ENCODE measurements at regions not wholly inside any gene's neighbourhood (a gene's known extent, or its start where the extent isn't known, plus 50 kb on each side); places are given as distances from the start of the nearest gene placed in this dataset.
A peak's percentile ranks its signal among the peaks of the same experiment; 100 is the strongest.

DNA sequence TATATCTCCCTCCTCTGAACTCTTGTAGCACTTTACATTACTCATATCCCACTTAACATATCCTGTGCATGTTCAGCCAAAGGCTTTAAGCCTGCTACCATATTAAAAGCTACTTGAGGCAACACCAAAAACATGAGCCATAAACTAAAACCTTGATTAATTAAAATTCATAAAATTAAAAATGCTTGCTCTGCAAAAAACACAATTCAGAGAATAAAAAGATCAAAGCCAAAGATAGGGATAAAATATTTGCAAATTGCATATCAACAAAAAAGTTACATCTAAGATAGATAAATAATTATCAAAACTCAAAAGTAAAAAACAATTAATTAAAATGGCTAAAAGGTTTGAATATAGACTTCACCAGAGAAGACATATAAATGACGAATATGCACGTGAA, 495.4 kb upstream of the PIK3C3 start:
- DNase-seq (ENCODE audit: low read depth), result no peak

DNA sequence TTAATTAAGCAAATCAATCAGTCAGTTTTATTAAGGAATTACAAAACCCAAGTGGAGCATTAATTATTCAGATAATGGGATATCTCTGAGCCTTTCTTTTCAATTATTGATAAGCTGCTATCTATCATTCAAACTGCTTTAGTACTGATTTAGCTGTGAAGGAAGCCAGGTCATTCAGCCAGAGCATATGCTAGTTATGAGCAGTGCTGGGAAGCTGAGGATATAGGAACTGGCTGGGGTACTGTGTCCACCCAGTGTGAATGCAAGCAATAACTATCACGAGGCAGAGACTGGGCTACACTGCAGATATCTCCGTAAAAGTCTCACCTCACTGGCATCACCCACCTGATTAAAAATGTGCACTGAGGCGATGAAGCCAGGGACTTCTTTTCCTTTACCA, 496.7 kb upstream of the PIK3C3 start:
- no peak for DNase-seq (ENCODE audit: low read depth)

DNA sequence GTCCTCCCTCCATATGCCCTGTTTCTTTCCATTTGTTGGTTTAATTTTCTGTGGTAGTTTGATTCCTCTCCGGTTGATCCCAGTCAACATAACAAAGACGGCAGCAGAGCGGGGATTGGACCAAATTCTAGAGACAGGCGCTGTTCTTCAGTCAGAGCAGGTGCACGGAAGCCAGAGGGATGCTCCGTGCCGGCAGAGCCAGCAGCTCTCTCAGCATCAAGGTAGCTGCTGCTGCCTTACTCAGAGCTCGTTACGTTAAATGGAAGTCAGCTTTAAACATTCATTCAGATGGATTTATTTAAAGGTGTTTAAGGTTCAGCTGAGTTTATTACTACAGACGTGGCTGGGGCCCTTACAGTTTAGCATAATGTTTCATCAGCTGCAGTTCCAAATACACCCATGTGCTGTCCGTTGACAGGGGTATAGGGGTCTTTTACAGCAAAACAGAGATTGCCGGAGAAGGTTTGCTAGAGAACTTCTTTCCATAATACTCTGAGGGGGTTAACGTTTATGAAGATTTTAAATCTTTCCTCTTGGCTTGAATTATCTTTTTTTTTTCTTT, 497.2 kb upstream of the PIK3C3 start:
- DNase-seq (ENCODE audit: low read depth), result no peak

DNA sequence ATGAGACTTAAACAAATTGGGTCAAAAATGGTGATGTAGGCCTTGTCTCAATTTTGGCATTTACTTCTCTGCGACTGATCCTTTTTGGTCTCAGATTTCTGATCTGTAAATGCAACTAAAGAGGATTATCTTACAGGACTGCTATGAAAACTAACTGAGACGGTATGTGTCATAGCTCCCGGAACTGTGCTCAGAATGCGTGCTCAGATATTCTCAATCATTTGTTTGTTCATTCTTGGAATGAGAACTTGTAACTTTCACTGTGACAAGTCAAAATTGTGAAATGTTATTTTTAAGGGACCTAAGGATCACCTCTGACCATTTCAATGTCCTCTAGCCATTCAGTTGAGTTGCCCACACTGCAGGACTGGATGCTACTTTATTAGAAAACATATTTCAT, 498.2 kb upstream of the PIK3C3 start:
- DNase-seq (ENCODE audit: low read depth), result no peak

DNA sequence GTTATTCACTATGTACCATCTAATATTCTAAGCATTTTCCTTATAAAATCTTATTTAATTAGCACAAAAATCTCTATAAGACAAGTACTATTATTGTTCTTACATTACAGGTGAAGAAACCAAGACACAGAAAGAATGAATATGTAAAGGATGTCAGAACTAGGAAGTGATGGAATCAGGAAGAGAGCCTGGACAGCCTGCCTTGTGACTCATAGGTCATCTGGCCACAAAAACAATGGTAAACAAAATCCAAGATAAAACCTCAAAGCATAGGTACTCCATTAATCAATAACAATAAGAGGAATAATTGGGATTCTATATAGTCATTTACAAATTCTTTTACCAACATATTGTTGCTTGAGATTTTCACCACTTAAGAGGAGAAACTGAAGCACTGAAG, 505.4 kb upstream of the PIK3C3 start:
- no peak for DNase-seq (ENCODE audit: low read depth)

DNA sequence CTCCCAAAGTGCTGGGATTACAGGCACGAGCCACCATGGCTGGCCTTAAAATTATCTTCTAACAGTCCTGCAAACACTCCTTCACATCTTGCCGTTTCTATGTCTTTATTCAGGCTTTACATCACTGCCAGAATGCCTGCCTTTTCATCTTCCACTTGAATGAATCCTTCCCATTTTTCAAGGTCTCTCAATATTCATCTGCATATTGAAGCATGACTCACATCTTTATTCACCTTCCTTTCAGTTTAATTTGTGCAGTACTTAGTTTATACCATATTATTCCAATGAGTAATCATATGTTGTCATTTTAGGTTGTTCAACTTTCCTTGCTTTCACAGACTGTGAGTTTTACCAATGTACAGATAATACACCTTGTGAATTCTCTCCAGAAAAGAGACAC, 510.1 kb upstream of the PIK3C3 start:
- no peak for DNase-seq (ENCODE audit: low read depth)

DNA sequence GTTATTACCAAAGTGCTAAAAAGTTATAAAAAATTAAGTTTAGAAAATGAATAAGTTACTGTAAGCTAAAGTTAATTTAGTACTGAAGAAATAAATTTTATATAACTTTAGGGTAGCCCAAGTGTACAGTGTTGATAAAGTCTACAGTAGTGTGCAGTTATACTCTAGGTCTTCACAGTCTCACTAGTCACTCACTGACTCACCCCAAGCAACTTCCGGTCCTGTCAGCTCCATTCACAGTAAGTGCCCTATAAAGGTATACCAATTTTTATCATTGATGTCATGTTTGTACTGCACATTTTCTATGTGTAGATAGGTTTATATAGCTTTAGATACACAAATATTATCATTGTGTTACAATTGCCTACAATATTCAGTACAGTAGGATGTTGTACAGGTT, 518.3 kb upstream of the PIK3C3 start:
- DNase-seq (ENCODE audit: low read depth), result no peak

DNA sequence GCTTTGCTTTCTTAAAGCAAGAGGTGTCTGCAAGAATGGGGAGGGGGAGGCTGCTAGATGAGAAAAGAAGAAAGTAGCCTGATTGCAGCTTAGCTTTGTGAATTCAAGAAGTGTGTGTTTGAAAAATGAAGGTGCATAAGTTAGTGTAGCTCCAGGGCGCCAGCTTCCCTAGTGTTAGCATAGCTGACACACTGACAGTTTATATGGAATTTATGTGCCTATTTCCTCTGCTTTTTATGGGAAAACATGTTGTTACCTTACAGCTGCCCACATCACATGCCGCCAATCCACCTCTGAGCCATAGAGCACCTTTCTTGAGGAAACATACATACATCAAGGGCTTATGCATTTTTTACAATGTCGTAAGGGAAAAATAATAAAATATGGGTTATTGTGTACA, 536.4 kb upstream of the PIK3C3 start:
- DNase-seq (ENCODE audit: low read depth), result no peak

DNA sequence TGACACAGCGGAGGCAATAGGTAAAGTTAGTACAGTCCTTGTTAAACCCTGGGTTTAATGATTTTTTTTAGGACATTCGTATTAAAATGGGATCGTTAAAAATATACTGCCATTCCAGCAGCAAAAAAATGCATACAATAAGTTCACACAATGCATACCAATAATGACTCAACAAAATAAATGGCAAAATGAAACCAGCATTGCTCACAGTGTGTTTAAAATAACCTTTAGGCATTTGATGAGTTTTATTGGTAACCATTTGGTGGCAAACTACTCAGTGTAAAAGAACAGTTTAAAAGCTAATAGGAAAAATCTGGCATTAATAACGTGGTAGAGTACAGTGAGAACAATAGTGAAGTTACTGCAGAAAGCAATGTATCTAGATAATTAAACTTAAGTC, 539.0 kb upstream of the PIK3C3 start:
- DNase-seq (ENCODE audit: low read depth), result no peak

DNA sequence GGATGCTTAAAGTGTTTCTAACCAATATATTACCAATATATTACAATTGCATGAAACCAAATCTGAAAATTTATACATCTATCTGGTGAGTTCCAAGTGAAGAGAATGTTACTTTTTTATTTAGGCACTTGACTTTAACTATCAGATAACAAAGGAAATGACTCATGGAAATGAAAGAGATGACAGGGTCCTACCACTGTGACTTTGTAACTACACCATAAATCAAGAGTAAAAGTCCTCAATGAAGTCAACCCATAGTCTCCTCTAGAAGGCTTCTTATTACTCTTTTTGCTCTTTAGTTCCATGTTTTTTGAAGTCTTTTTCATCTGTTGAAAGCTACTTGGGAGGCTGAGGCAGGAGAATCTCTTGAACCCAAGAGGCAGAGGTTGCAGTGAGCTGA, 545.0 kb upstream of the PIK3C3 start:
- DNase-seq (ENCODE audit: low read depth), result no peak

DNA sequence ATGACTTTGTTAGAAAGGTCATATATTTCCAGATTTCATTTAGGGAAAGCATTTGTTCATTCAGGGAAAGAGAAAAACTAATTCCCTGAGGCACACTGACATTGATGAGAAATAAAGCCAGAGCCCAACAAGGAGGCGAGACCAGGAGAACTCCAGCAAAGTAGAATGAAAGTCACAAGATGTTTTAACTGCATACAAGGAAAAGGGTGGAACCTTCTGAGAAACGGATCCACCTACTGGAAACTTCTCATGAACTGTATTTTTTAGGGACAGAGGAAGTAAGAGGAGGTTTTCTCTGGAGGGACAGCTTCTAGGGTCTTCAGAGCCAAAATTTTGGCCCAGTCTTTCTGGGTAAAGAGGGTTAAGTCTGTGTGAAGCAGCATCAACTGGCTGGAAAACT, 548.2 kb upstream of the PIK3C3 start:
- DNase-seq (ENCODE audit: low read depth), result no peak

DNA sequence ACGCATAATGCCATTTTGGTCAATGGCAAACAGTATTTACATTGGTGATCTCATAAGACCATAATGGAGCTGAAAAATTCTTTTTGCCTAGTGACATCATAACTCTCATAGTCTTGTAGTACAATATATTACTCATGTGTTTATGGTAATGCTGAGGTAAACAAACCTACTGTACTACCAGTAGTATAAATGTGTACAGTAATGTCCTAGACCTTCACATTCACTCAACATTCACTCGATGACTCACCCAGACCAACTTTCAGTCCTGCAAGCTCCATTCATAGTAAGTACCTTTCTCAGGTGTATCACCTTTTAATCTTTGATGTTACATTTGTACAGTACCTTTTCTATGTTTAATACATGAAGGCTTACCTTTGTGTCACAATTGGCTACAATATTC, 558.2 kb upstream of the PIK3C3 start:
- no peak for DNase-seq (ENCODE audit: low read depth)

DNA sequence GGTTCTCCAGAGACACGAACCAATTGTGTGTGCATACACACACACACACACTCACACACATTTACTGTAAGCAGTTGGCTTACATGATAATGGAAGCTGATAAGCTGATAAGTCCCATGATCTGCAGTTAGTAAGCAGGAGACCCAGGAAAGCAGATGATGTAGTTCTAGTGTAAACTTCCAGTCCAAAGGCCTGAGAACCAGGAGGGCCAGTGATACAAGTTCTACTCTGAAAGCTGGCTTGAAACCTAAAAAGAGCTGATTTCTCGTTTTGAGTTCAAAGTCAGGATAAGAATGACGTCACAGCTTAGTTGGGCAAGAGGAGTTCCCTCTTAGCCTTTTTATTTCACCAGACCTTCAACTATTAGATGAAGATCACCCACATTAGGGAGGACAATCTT, 558.8 kb upstream of the PIK3C3 start:
- no peak for DNase-seq (ENCODE audit: low read depth)

DNA sequence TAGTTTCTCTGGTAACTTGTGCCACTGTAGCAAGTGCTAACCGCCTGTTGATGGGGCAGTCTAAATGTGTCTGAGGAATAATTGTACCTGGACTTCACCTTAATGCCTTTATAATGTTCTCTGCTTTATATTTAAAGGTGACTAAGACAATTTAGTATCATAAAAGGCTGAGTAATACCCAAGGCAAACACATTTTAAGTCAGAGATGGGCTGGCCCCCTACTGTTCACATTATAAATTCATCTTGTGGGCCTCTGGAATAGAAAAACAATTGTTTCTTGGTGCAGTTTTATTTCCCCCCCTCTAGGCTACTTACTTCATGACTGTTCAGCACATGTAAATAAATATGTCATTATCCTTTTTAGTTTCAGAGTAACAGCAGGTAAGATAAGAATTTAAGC, 559.3 kb upstream of the PIK3C3 start:
- DNase-seq (ENCODE audit: low read depth), result no peak

DNA sequence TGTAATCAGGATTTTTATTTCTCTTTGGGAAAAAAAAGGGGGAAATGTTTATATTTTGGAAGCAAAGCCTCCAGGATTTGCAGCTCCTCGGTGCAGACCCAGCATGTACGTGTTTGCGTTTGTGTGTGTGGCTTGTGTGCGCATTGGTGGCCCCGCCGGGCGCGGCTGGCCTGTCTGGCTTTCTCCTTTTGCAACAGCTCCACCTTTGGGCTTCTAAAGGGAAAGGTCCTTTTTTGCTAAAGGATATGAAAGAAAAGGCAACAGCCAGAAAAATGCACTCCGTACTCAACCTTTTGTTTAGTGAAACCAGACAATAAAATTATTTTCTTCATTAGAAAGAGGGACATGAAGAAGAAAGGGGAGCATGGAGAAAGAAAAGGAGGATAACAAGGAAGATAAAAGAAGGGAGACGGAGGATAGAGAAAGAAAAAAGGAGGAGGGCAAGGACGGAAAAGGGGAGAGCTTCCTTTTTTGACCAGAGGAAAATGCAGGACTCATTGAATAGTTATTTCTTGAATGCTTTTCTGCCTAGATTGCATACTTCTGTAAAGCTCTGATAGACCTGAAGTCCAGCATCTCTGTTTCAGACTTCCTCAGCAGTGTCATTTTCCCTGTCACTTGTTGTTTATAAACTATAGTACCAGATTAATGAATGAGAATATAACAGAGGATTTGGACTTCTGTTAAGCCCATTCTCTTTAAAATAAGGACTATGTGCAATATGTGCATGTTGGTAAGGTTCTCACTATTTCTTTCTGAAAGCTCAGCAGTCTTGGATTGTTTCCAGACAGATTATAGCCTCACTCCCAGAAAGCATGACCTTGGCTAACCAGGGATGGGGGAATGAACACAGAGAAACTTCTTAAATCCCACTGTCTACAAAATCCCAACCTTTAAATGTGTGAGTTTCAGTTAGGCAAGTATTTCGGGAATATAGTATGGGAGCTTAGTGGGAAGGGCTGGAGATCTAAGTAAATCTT, 563.1 kb upstream of the PIK3C3 start:
- DNase-seq (ENCODE audit: low read depth), result peak; percentile 43

DNA sequence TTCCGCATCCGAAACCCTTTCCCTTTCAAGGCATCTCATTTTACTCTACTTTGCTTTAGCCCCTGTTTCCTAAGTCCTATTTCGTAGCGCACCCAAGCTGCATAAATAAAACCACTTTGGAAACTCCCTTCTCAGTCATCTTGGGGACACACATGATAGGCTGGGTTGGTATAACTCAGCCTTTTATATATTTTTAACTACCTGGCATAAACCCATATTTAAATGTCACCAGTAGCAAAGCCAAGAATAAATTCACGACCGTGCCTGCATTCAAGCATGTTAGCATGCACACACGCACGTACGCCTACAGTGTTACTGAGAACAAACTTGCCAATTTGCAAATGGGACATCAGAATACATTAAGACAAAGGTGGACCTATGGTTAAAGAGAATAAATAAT, 564.7 kb upstream of the PIK3C3 start:
- no peak for DNase-seq (ENCODE audit: low read depth)

DNA sequence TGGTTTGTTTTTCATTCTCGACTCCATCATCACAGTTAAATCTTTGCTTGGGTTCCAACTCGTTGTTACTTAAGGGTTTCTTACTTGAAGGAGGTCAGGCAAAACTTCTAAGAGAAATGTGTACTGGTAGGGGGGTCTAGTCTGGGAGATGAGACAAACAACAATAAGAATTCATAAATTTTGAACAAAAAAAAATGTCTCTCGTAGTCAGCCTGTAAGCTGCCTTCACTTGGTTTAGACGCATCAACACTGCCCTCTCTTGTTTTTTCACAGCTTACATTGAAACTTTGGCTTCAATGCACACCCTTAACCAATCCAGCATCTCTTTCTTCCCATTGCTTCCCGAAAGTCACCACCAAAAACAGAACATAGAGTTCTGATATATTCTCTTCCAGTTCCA, 576.4 kb upstream of the PIK3C3 start:
- peak; percentile 21 for DNase-seq (ENCODE audit: low read depth)

DNA sequence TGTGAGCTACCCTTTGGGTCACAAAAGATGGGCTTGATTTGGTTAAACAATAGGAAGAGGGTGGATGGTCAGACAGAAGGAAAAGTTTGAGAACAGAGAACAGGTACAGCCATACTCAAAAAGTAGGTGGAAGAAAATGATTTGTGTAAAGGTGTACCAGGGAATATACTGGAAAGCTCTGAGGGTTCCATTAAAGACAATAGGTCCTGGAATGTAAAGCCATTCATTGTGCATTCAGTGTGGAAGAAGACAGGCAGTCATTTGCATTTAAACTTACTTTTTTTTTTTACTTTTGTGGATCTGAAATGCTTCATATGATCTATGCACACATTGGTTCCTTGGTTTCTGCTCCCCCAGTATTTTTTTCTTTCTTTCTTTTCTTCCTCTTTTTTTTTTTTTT, 581.4 kb upstream of the PIK3C3 start:
- DNase-seq (ENCODE audit: low read depth), result no peak

DNA sequence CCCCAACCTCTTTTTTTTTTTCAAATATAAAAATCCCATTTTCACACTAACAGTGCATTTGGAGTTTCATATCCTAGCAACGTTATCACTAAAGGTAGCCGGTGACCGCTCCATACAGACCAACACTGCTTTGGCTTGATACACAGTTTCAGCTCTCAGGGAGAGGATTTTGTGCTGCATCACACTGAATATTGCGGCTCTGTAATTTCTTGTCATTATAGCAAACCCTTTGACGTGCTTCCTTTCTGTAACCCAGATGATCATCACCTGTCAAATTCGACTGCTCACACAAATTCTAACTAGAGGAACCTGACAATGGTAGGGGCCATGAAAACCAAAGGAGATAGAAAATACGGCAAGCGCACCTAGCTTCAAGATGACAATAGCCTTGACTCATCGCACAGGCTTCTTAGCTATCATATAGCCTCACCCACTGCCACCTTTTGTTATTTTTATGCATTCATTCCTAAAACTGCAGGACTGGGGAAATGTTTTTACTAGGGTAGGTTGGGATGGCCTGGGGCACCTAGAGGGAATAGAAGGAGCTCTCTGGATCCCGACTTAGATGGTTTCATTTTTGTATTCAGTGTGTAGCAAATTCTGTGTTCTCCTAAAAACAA, 582.9 kb upstream of the PIK3C3 start:
- DNase-seq (ENCODE audit: low read depth), result no peak

DNA sequence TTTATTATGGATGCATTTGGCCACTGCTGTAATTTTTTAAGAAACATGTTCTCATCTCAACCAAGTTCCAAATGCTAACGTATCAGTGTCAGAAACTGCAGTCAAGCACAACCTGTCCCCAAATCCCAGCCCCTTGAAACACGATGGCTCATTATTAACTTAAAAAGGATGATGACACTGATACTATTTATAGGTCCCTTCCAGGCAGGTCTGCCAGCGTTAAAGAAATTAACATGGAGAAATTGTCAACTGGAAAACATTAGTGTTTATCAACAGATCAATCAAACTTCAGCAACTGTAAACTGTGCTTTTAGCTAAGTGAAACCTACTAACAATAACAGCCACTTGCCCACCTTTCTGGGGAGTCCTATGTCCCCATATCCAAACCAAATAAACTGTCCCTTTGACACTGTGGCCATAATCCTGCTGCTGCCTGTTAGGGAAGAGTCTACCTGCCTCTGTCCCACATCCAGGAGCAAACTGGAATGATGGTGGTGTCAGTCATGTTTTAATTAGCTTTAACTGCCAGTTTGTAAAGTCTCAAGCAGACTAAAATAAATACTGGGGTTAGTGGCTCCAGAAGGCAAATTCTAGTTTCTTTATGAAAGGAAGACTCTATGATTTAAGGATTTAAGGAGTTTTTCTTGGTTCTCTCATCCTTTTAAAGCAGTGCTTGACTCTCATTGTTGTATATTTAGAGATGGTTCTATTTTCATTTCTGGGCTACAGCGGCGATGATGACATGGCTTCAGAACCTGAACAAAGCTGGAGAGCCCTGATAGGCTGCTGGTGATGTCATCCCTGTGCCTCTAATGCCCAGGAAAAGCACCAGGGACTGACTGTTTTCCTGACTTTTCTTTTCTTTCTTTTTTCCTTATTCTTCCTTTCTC, 583.6 kb upstream of the PIK3C3 start:
- DNase-seq (ENCODE audit: low read depth), result peak; percentile 0

DNA sequence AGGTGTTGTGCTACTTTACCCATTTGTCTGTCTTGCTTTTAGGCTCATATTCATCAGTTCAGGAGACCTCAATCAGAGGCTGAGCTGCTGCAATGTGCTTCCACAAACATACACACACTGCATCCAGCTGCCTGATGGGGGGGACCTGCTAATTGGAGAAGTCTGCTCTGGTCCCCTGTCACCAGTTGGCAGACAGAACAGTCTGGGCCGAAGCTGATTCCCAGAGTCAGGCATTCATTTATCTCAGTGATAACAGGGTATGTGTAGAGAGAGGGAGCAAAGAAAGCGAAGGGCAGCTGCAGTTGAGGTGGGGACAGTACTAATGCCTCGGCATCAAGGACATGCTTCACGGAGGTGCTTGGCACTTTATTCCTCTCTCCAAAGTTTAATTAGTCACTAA, 584.3 kb upstream of the PIK3C3 start:
- no peak for DNase-seq (ENCODE audit: low read depth)

DNA sequence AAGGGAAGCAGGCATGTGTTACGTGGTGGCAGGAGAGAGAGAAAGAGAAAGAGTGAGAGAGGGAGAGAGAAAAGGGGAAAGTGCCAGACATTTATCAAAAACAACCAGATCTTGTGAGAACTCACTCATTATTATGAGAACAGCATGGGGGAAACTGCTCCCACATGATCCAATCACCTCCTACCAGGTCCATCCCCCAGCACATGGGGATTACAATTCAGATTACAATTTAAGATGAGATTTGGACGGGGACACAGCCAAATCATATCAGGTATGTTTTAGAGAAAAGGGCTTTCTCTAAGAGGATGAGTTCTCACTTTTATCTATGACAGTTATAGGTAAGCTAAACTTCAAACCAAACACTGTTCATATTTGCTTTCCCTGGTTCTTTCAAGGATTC, 597.3 kb upstream of the PIK3C3 start:
- DNase-seq (ENCODE audit: low read depth), result no peak

All from EH (cell line).